HG02759 (cell line): ENCODE measurements at regions not wholly inside any gene's neighbourhood (a gene's known extent, or its start where the extent isn't known, plus 50 kb on each side); places are given as distances from the start of the nearest gene placed in this dataset.

Experiments used
- ATAC-seq: cut with Tn5 transposase; IDR thresholded peaks from one replicate; pipeline ENCODE4 v1.9.1; 2021; ENCODE audit warnings: mild to moderate bottlenecking, moderate library complexity; ENCODE audit not compliant: unreplicated experiment

GRCh38 chr9:32319312-32319929 is 65.0 kb upstream of the ACO1 start:
- ATAC-seq: no peak

- no peak for ATAC-seq
Observed at GRCh38 chr9:32322622-32323021, 61.8 kb upstream of the ACO1 start.

- no peak for ATAC-seq
Observed at GRCh38 chr9:32326146-32326545, 58.3 kb upstream of the ACO1 start.

DNA sequence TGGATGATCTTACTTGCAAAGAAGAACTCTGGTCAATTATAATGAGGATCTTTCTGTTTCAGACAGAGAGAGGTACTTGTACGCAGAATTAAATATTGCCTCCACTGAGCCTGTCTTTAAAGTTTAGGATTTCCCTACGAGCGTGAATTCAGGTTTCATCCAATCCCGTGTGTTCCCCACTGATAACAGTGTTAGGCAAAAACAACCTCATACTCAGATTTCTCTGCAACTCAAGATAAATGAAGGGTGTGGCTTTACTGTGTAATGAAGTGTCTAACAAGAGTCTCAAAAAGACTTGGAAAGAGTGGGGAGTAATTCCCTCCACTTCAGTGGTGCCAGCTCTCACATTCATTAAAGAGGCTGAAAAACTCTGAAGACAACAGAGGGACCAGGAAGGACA is 53.2 kb upstream of the ACO1 start:
- ATAC-seq: no peak

DNA sequence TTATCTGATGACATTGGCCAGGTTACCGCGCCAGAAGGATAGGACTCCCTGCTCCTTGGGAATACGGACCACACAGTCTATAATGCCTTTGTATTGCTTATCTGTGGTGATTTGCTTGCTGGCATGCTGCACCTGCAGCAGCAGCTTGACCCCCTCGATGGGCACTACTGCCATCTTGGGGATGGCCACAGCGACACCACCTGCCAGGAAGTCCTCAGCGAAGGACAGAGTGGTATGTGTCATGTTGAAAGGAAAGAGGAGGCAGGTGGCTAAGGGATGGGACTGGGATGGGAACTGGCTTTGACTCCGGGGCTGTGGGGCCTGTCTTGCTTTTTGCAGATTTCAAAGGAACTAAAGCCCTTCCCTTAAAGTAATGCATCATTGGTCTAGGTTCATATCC is 50.3 kb upstream of the ACO1 start:
- no peak for ATAC-seq
